SIG-M5 treated with dmso at 0.1 percent for 504 hours (cell line): ENCODE measurements at regions not wholly inside any gene's neighbourhood (a gene's known extent, or its start where the extent isn't known, plus 50 kb on each side); places are given as distances from the start of the nearest gene placed in this dataset.
"Not testable (repeated sequence)": the region's sequence is repeated elsewhere in the genome, so short reads cannot be mapped to it uniquely, and the experiment has no call there.

Experiments
- DNase-seq: peaks from one replicate; lab custom pipeline; 2025; ENCODE audit not compliant: unreplicated experiment; lab: John Stamatoyannopoulos, UW

GRCh38 chr12:61188801-61189595, 1071.2 kb upstream of the USP15 start:
- DNase-seq = no peak

DNA sequence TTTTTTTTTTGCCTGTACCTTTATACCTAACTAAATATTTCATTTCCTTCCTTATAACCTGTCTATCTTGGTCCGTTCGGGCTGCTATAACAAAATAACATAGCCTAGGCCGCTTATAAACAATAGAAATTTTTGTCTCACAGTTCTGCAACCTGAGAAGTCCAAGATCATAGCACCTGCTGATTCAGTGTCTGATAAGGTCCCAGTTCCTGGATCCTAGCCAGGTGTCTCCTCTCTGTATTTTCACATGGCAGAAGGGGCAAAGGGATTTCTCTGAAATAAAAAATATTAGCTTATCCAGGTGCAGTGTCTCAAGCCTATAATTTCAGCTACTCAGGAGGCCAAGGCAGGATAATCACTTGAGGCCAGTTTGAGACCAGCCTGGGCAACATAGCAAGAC, 1046.6 kb upstream of the USP15 start:
- DNase-seq = no peak

DNA sequence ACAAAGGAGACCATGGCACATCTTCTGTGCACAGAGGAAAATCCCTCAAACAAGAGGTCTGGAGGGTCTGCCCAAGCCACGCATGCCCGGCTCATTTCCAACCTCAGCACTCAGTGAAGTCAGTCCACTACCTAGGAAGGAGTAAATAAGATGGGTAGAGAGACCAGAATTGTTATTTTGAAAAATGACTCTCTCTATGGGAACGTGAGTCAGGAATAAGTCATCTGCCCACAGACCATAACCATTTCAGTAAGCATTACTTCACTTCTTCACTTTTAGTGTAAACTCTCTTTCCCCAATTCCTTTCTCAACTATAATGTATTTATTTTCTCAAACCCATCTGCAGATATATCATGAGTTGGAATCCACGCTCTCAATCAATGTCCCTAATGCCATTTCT, 1039.9 kb upstream of the USP15 start:
- DNase-seq = no peak

GRCh38 chr12:61232040-61232439, 1028.2 kb upstream of the USP15 start:
- no peak for DNase-seq

- no peak for DNase-seq
Observed at GRCh38 chr12:61250303-61250702, 1009.9 kb upstream of the USP15 start.

DNA sequence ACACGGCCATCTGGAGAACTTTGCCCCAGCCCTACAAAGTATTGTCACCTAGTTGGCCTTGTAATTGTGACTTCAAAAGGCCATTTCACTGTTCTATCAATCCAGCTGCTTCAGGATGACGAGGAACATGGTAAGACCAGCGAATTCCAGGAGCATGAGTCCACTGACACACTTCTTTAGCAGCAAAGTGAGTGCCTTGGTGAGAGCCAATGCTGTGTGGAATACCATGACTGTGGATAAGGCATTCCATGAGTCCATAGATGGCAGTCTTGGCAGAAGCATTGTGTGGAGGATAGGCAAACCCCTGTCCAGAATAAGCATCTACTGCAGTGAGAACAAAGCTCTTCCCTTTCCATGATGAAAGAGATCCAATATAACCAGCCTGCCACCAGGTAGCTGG, 1009.1 kb upstream of the USP15 start:
- DNase-seq = no peak

DNA sequence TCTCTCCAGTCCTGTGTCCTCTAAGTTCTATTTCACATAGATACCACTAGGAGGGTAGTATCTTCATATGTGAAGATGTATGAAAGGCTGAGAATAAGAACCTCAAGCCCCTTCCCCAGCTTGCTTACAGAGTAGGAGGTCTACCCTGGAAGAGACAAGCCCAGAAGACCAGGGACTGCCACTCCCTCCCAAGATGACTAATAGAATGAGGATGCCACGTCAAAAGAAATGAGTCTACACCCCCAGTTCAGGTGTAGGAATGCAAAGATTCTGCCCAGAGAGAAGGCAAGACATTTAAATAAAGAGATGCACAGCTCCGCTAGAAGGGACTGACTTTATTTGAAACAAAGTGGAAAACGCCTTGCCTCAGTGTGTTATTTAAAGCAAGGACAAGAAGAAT, 1006.0 kb upstream of the USP15 start:
- DNase-seq = no peak

GRCh38 chr12:61264294-61264693, 995.9 kb upstream of the USP15 start:
- DNase-seq = not testable (repeated sequence)

GRCh38 chr12:61267474-61267873, 992.7 kb upstream of the USP15 start:
- DNase-seq = no peak

DNA sequence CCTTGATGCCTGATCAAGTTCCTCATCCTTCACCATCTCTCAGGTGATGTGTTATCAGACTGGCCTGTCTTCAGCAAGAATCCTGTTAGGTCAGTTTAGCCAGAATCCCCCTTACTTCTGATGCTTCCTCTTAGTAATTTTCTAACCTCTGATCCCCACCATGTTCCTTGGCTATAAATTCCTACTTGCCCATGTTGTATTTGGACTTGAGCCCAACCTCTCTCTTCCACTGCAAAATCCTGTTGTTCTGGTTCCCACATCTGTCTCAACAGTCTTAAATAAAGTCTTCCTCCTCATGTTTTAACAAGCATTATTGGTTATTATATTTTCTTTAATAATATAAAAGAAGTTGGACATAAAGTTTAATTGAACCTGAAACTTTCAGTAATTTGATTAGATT, 987.8 kb upstream of the USP15 start:
- DNase-seq = peak; percentile 26

- no peak for DNase-seq
Observed at GRCh38 chr12:61282790-61283575, 977.2 kb upstream of the USP15 start.

DNA sequence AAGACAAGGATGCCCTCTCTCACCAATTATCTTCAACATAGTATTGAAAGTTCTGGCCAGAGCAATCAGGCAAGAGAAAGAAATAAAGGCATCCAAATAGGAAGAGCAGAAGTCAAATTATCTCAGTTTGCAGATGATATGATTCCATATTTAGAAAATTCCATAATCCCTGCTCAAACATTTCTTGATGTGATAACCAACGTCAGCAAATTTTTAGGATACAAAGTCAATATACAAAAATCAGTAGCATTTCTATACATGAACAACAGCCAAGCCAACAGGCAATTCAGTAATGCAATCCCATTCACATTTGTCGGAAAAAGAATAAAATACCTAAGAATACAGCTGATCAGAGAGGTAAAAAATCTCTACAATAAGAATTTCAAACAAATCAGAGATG, 969.7 kb upstream of the USP15 start:
- DNase-seq = no peak

DNA sequence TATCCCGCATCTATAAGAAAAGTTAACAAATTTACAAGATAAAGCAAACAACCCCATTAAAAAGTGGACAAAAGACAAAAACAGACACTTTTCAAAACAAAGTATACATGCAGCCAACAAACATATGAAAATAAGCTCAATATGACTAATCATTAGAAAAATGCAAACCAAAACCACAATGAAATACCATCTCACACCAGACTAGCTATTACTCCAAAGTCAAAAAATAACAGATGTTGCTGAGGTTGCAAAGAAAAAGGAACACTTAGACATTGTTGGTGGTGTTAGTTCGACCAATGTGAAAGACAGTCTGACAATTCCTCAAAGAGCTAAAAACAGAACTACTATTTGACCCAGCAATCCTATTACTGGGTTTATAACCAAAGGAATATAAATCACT, 968.6 kb upstream of the USP15 start:
- DNase-seq = no peak

DNA sequence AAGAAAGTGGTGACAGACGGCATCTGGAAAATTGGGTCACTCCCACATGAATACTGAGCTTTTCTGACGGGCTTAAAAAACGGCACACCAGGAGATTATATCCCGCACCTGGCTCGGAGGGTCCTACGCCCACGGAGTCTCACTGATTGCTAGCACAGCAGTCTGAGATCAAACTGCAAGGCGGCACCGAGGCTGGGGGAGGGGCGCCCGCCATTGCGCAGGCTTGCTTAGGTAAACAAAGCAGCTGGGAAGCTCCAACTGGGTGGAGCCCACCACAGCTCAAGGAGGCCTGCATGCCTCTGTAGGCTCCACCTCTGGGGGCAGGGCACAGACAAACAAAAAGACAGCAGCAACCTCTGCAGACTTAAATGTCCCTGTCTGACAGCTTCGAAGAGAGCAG, 966.2 kb upstream of the USP15 start:
- not testable (repeated sequence) for DNase-seq

DNA sequence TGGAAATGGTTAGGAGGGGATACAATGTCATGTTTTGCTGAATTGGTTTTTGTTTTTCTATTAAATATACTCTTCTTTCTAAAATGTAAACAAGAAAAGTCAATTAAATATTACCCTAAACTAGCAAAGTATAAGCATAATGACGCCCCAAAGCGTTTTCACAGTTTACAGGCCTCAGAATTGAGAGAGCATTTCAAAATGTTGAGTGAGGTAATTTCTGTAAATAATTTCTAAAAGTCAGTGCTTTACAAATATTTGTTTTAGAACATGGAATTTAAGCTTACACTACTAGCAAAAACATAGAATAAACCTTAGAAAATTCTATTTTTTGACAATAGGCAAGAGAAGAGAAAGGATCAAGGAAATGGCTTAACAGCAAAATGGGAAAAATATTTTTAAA, 958.4 kb upstream of the USP15 start:
- no peak for DNase-seq

- no peak for DNase-seq
Observed at GRCh38 chr12:61302282-61302681, 957.9 kb upstream of the USP15 start.

- no peak for DNase-seq
Observed at GRCh38 chr12:61308220-61308619, 952.0 kb upstream of the USP15 start.

GRCh38 chr12:61311413-61311812, 948.8 kb upstream of the USP15 start:
- no peak for DNase-seq

GRCh38 chr12:61348871-61349270, 911.3 kb upstream of the USP15 start:
- DNase-seq = no peak

DNA sequence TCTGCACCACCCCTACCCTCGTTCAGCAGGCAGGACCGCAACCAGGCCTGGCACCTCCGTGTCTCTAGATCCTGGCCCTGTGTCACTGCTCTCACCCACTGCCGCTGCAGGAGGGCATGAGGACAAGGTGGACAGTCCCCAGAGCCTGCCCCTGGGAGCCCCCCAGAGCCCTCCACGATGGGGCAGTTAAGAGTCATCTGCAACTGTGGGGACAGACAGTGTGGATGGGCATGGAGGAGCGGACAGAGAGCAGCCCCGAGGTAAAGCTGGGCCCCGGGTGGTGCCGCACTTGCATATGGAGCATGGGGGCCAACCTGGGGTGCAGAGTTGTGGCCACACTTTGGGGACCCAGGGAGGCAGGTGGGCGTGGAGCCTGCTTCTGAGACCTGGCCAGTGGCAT, 905.1 kb upstream of the USP15 start:
- no peak for DNase-seq

- no peak for DNase-seq
Observed at GRCh38 chr12:61356485-61356884, 903.7 kb upstream of the USP15 start.

GRCh38 chr12:61357496-61357895, 902.7 kb upstream of the USP15 start:
- DNase-seq = no peak
